ENCODE measurements at regions not wholly inside any gene's neighbourhood (a gene's known extent, or its start where the extent isn't known, plus 50 kb on each side); places are given as distances from the start of the nearest gene placed in this dataset.

- intact Hi-C loops (cut with micrococcal nuclease) (no loop called here), dilution Hi-C loops (cut with MboI; ENCODE audit: extremely low pct_ligation_motif_present, low sequenced_read_pairs) (no loop called here)
- Histone ChIP-seq H3K27me3 (ENCODE audit: control insufficient read depth in 2 of 2, insufficient read depth in 2 of 2, low read length in 2 of 2) (no peaks in the 10 kb centered on the region), H3K4me1 (ENCODE audit: control insufficient read depth, extremely low read depth, insufficient read depth, low read length) (no peaks in the 10 kb centered on the region), H3K9me3 (replicated peaks; ENCODE audit: control insufficient read depth, insufficient read depth, low read length) (no peaks in the 10 kb centered on the region), H3K4me2 (ENCODE audit: insufficient read depth, low read length) (no peak overlapping the region), H3K36me3 (ENCODE audit: control insufficient read depth in 2 of 2, extremely low read depth in 1 of 2, insufficient read depth in 2 of 2, low read length in 2 of 2) (no peaks in the 10 kb centered on the region), H3K9ac (replicated peaks; ENCODE audit: extremely low read depth, insufficient read depth, low read length) (no peak overlapping the region), H3K27ac (ENCODE audit: insufficient read depth, low read depth, low read length) (no peak overlapping the region), H2AFZ (ENCODE audit: low read depth, low read length) (no peak overlapping the region), H3K79me2 (ENCODE audit: control insufficient read depth, insufficient read depth, low read length) (no peaks in the 10 kb centered on the region), H3K4me3 (replicated peaks in 1 of 3; ENCODE audit: insufficient read depth in 1 of 3, low read depth in 1 of 3, low read length in 3 of 3) (no peak overlapping the region), H4K20me1 (replicated peaks; ENCODE audit: control insufficient read depth, extremely low read depth, insufficient read depth, low read length) (no peaks in the 10 kb centered on the region), H3K9me1 (replicated peaks; ENCODE audit: control insufficient read depth, extremely low read depth, insufficient read depth, low read length) (no peaks in the 10 kb centered on the region)
- BruUV-seq (replicated peaks): no TSS peak
- DNase-seq (ENCODE audit: low read depth, low spot score) (no peak), FAIRE-seq (no peak)
- CTCF ChIA-PET: interaction anchor here (0.7 to 3.7 kb wide), 4 partner anchors 9 to 900 kb away, joined by 3 to 18 read pairs (median 4); no protein-coding TSS in a partner anchor
- POLR2A ChIA-PET: no interaction called here
- TF ChIP-seq CTCF (IDR thresholded peaks at IDR 0.05; ENCODE audit: extremely low read depth in 1 of 2, insufficient read depth in 1 of 2, low read depth in 1 of 2, low read length in 2 of 2): no peak
- TF ChIP-seq GATA2 (IDR thresholded peaks at IDR 0.05; ENCODE audit: insufficient read depth, insufficient read length, low read depth, low read length): no peak
- no peak for TF ChIP-seq FOS (IDR thresholded peaks at IDR 0.05; ENCODE audit: borderline replicate concordance, insufficient read depth, low read length)
- TF ChIP-seq POLR2AphosphoS5 (IDR thresholded peaks at IDR 0.05; ENCODE audit: insufficient read depth, low read depth, low read length): no peak
- no peak for TF ChIP-seq EZH2 (IDR thresholded peaks at IDR 0.05; ENCODE audit: borderline replicate concordance, low read depth, low read length, severe bottlenecking)
- no peak for TF ChIP-seq POLR2A (IDR thresholded peaks at IDR 0.05; ENCODE audit: low read depth, low read length)
- no peak for TF ChIP-seq JUN (IDR thresholded peaks at IDR 0.05; ENCODE audit: borderline replicate concordance, insufficient read depth, insufficient read length, low read depth)
- TF ChIP-seq MYC (IDR thresholded peaks at IDR 0.05; ENCODE audit: low read depth, low read length): no peak
Observed at GRCh38 chr12:104834607-104835006, 123.5 kb downstream of the SLC41A2 start.

Measured in endothelial cell of umbilical vein (primary cell).